Hematopoietic multipotent progenitor cell treated with erythropoietin and hydrocortisone succinate and interleukin-3 and kit ligand, for 4 days (in vitro differentiated cells): ENCODE measurements at regions not wholly inside any gene's neighbourhood (a gene's known extent, or its start where the extent isn't known, plus 50 kb on each side); places are given as distances from the start of the nearest gene placed in this dataset.

Experiments used
- DNase-seq: peaks from one replicate; pipeline ENCODE4 v3.0.0-alpha.2; 2015

GRCh38 chr1:78797108-78797781 lies 147.6 kb downstream of the IFI44 start:
- no peak for DNase-seq

DNA sequence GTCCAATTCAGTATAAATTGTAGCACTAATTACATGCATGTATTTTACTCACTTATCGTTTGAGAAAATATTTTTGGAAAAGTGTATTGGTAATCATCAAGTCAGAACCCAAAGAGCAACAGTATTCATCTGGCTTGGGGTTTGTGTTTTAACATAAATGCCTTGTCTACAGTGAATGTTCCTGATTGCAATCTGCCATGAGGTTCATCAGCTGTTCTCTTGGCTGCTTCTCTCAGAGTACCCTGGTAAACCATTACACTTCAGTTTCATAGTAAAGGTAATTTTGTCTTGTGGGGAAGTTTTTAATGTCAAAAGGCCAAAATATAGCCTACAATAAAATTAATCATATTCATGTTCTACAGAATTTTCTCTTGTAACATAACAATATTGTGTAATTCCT lies 150.3 kb downstream of the IFI44 start:
- no peak for DNase-seq

DNA sequence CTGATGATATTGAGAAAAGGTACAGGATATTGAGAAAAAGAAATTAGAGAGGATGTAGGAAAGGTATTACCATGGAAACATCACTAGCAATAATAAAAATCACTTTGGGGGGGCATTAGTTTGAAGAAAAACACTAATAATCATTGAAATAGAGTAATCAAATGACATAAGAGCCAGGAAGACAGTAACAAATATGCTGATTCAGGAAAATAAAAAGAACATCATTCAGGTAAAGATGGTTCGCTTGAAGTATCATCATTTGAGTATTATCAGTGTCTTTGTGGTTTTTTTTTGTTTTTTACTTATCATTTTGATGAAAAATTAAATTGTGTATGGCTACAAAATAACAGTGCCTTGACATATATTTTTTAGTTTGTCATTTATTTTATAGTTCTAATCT lies 164.5 kb downstream of the IFI44 start:
- DNase-seq = no peak

- no peak for DNase-seq
Observed at GRCh38 chr1:78825561-78825960, 175.9 kb downstream of the IFI44 start.

DNA sequence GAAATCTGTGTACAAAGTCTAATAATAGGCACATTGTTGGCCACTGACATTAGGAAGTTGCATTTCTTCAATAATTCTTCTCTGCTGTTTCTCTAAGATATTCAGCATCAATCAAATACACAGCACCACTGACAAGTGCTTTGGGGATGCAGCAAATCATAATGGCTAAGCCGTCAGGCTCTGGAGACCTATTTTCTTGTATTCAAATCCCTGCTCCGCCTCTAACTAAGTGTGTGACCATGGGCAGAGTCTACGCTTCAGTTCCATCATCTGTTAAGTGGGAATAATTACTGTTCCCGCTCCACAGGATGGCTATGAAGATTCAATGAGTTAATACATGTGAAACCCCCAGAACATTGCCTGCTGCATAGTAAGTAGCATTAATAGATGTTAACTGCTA lies 176.9 kb downstream of the ADGRL4 start:
- no peak for DNase-seq

DNA sequence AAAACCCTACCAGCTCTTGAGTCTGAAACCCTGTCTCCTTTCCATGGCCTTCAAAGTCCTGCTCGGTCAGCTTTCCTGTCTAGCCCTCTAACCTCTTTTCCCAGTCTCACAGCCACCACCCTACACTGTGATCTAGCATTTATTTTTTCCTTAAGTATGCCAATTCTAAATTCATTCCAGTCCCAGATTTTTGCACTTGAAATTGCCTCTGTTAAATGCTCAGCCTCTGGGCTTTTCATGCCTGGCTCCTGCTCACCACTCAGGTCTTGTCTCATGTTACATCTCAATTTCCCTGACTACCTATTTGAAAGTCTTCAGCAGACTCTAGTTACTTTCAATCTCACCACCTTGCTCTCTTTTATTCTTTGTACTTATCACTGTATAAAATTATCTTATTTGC lies 176.2 kb downstream of the ADGRL4 start:
- no peak for DNase-seq

GRCh38 chr1:78831731-78832360 lies 174.7 kb downstream of the ADGRL4 start:
- no peak for DNase-seq

GRCh38 chr1:78833491-78833890 lies 173.0 kb downstream of the ADGRL4 start:
- peak; percentile 13 for DNase-seq

GRCh38 chr1:78834201-78834741 lies 172.3 kb downstream of the ADGRL4 start:
- DNase-seq = no peak

DNA sequence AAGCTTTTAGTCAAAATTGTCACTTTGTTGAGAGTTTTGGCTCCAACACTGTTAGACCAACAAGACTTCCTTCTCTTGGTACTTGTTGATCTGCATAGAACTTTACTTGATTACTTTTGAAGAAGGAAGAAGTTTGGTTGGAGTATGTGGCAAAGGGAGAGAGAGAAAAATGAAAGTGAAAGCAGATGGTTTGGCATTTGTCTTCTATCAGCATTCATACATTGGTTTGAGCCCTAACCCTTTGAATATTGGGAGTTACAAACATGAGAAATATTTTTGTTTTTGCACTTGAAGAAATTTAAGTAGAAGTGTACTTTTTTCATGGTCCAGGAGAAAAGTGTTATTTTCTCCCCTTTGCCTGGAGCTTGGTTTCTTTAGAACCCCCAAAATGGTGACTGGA lies 169.8 kb downstream of the ADGRL4 start:
- peak; percentile 34 for DNase-seq

- DNase-seq = peak; percentile 63
Observed at GRCh38 chr1:78839704-78840277, 166.7 kb downstream of the ADGRL4 start.
